DMS53 treated with DMSO at 0.1 percent for 48 hours (cell line): ENCODE measurements at regions not wholly inside any gene's neighbourhood (a gene's known extent, or its start where the extent isn't known, plus 50 kb on each side); places are given as distances from the start of the nearest gene placed in this dataset.
A peak's percentile ranks its signal among the peaks of the same experiment; 100 is the strongest.

ENCODE experiments used
- DNase-seq: peaks from one replicate; lab custom pipeline; 2025; ENCODE audit not compliant: unreplicated experiment; lab: John Stamatoyannopoulos, UW

GRCh38 chr1:67991546-67991945 lies 58.9 kb downstream of the DIRAS3 start:
- DNase-seq: no peak

- no peak for DNase-seq
These were observed 62.4 kb downstream of the DIRAS3 start for GRCh38 chr1:67988066-67988465.

- DNase-seq: no peak
These were observed 63.2 kb downstream of the DIRAS3 start for GRCh38 chr1:67987046-67987799.

- DNase-seq: no peak
These were observed 66.6 kb downstream of the DIRAS3 start for GRCh38 chr1:67983867-67984266.

- DNase-seq: no peak
These were observed 70.4 kb downstream of the DIRAS3 start for GRCh38 chr1:67980028-67980427.

GRCh38 chr1:67979532-67979931 lies 70.9 kb downstream of the DIRAS3 start:
- DNase-seq: no peak

GRCh38 chr1:67978890-67979516 lies 71.4 kb downstream of the DIRAS3 start:
- DNase-seq: peak; percentile 99

- DNase-seq: no peak
These were observed 72.7 kb downstream of the DIRAS3 start for GRCh38 chr1:67977756-67978155.

GRCh38 chr1:67973051-67973450 lies 77.4 kb downstream of the DIRAS3 start:
- DNase-seq: no peak

GRCh38 chr1:67970088-67970487 lies 80.3 kb downstream of the DIRAS3 start:
- DNase-seq: no peak

- DNase-seq: no peak
These were observed 81.0 kb downstream of the DIRAS3 start for GRCh38 chr1:67969446-67969845.

- DNase-seq: no peak
These were observed 83.8 kb downstream of the DIRAS3 start for GRCh38 chr1:67966666-67967009.

- DNase-seq: no peak
These were observed 84.3 kb downstream of the DIRAS3 start for GRCh38 chr1:67965995-67966665.

- DNase-seq: no peak
These were observed 87.2 kb downstream of the DIRAS3 start for GRCh38 chr1:67963263-67963662.

GRCh38 chr1:67960766-67961165 lies 89.7 kb downstream of the DIRAS3 start:
- DNase-seq: no peak

GRCh38 chr1:67958472-67958871 lies 92.0 kb downstream of the DIRAS3 start:
- DNase-seq: no peak

- no peak for DNase-seq
These were observed 93.4 kb downstream of the DIRAS3 start for GRCh38 chr1:67957066-67957465.

GRCh38 chr1:67956116-67956515 lies 94.3 kb downstream of the DIRAS3 start:
- DNase-seq: no peak

- DNase-seq: no peak
These were observed 94.8 kb downstream of the DIRAS3 start for GRCh38 chr1:67955591-67955990.

- no peak for DNase-seq
These were observed 97.1 kb downstream of the DIRAS3 start for GRCh38 chr1:67953301-67953700.

- no peak for DNase-seq
These were observed 98.4 kb downstream of the DIRAS3 start for GRCh38 chr1:67952071-67952470.

- no peak for DNase-seq
These were observed 99.4 kb downstream of the DIRAS3 start for GRCh38 chr1:67951014-67951413.
